ENCODE measurements at regions not wholly inside any gene's neighbourhood (a gene's known extent, or its start where the extent isn't known, plus 50 kb on each side); places are given as distances from the start of the nearest gene placed in this dataset.

GRCh38 chr2:12207491-12207890, 461.1 kb downstream of the LPIN1 start:
- FAIRE-seq, result no peak
- dilution Hi-C loops (cut with MboI; ENCODE audit: extremely low pct_ligation_motif_present, low sequenced_read_pairs), result no loop called here
- Histone ChIP-seq H3K9me1 (ENCODE audit: control insufficient read depth, extremely low read depth, insufficient read depth, low read length) (no peaks in the 10 kb centered on the region), H4K20me1 (ENCODE audit: control insufficient read depth, extremely low read depth, insufficient read depth, low read length) (no peaks in the 10 kb centered on the region), H3K4me3 (ENCODE audit: control insufficient read depth in 2 of 3, extremely low read depth in 1 of 3, insufficient read depth in 2 of 3, low read depth in 1 of 3, low read length in 3 of 3) (no peak overlapping the region), H3K4me1 (ENCODE audit: control insufficient read depth, extremely low read depth, insufficient read depth, low read length) (no peaks in the 10 kb centered on the region), H3K27ac (ENCODE audit: control insufficient read depth, insufficient read depth, low read length) (no peak overlapping the region), H3K9me3 (ENCODE audit: control insufficient read depth, low read depth, low read length) (no peaks in the 10 kb centered on the region), H3K4me2 (ENCODE audit: control insufficient read depth, extremely low read depth, insufficient read depth, low read depth, low read length) (no peak overlapping the region), H3K79me2 (ENCODE audit: control insufficient read depth, insufficient read depth, low read length) (no peaks in the 10 kb centered on the region), H3K27me3 (ENCODE audit: control insufficient read depth, extremely low read depth, insufficient read depth, low read length) (no peaks in the 10 kb centered on the region), H3K36me3 (ENCODE audit: control insufficient read depth in 2 of 2, extremely low read depth in 1 of 2, insufficient read depth in 2 of 2, low read length in 2 of 2) (no peaks in the 10 kb centered on the region), H3K9ac (ENCODE audit: control insufficient read depth, extremely low read depth, insufficient read depth, low read length) (no peak overlapping the region), H2AFZ (ENCODE audit: control insufficient read depth, low read length) (no peak overlapping the region)
- no peak for DNase-seq (ENCODE audit: low read depth, low spot score)
- no peak for TF ChIP-seq EZH2 (IDR thresholded peaks at IDR 0.05; ENCODE audit: low read length)
- no peak for TF ChIP-seq CTCF (optimal IDR thresholded peaks at IDR 0.05 in 1 of 3, IDR thresholded peaks at IDR 0.05 in 1 of 3, conservative IDR thresholded peaks at IDR 0.05 in 1 of 3; ENCODE audit: extremely low read depth in 1 of 3, insufficient read depth in 2 of 3, low read length in 3 of 3)

- dilution Hi-C loops (cut with MboI; ENCODE audit: extremely low pct_ligation_motif_present, low sequenced_read_pairs), result no loop called here
- H3K27ac ChIP-seq (ENCODE audit: control insufficient read depth, insufficient read depth, low read length), result no peak overlapping the region
- no peaks in the 10 kb centered on the region for H4K20me1 ChIP-seq (ENCODE audit: control insufficient read depth, extremely low read depth, insufficient read depth, low read length)
- H3K4me1 ChIP-seq (ENCODE audit: control insufficient read depth, extremely low read depth, insufficient read depth, low read length), result no peaks in the 10 kb centered on the region
- H3K27me3 ChIP-seq (ENCODE audit: control insufficient read depth, extremely low read depth, insufficient read depth, low read length), result no peaks in the 10 kb centered on the region
- H3K36me3 ChIP-seq (ENCODE audit: control insufficient read depth in 2 of 2, extremely low read depth in 1 of 2, insufficient read depth in 2 of 2, low read length in 2 of 2), result no peaks in the 10 kb centered on the region
- no peak overlapping the region for H3K9ac ChIP-seq (ENCODE audit: control insufficient read depth, extremely low read depth, insufficient read depth, low read length)
- no peak overlapping the region for H3K4me3 ChIP-seq (ENCODE audit: control insufficient read depth in 2 of 3, extremely low read depth in 1 of 3, insufficient read depth in 2 of 3, low read depth in 1 of 3, low read length in 3 of 3)
- H3K79me2 ChIP-seq (ENCODE audit: control insufficient read depth, insufficient read depth, low read length), result no peaks in the 10 kb centered on the region
- TF ChIP-seq EZH2 (IDR thresholded peaks at IDR 0.05; ENCODE audit: low read length) (no peak), CTCF (optimal IDR thresholded peaks at IDR 0.05 in 1 of 3, IDR thresholded peaks at IDR 0.05 in 1 of 3, conservative IDR thresholded peaks at IDR 0.05 in 1 of 3; ENCODE audit: extremely low read depth in 1 of 3, insufficient read depth in 2 of 3, low read length in 3 of 3) (no peak)
- H3K9me1 ChIP-seq (ENCODE audit: control insufficient read depth, extremely low read depth, insufficient read depth, low read length), result no peaks in the 10 kb centered on the region
- FAIRE-seq, result no peak
- no peak for DNase-seq (ENCODE audit: low read depth, low spot score)
- H3K9me3 ChIP-seq (ENCODE audit: control insufficient read depth, low read depth, low read length), result no peaks in the 10 kb centered on the region
- no peak overlapping the region for H2AFZ ChIP-seq (ENCODE audit: control insufficient read depth, low read length)
- H3K4me2 ChIP-seq (ENCODE audit: control insufficient read depth, extremely low read depth, insufficient read depth, low read depth, low read length), result no peak overlapping the region
Measured at GRCh38 chr2:12210016-12210933, 463.8 kb downstream of the LPIN1 start.
